ENCODE measurements at regions not wholly inside any gene's neighbourhood (a gene's known extent, or its start where the extent isn't known, plus 50 kb on each side); places are given as distances from the start of the nearest gene placed in this dataset.
"Not testable (repeated sequence)": the region's sequence is repeated elsewhere in the genome, so short reads cannot be mapped to it uniquely, and the experiment has no call there.

GRCh38 chr2:8348911-8349310 is 332.9 kb upstream of the ID2 start:
- H3K27ac ChIP-seq (ENCODE audit: low read depth, low read length); H4K20me1 ChIP-seq (ENCODE audit: insufficient read depth); POLR2A ChIA-PET; BruUV-seq (replicated peaks); H3K36me3 ChIP-seq (ENCODE audit: control insufficient read depth in 1 of 2, insufficient read depth in 2 of 2, low read length in 2 of 2); H3K9ac ChIP-seq (ENCODE audit: low read length); H3K27me3 ChIP-seq (ENCODE audit: insufficient read depth, low read length); intact Hi-C loops (cut with micrococcal nuclease); H3K4me2 ChIP-seq (ENCODE audit: low read length); CTCF ChIA-PET; H2AFZ ChIP-seq (ENCODE audit: low read depth, low read length, poor library complexity, severe bottlenecking); H3K79me2 ChIP-seq (ENCODE audit: insufficient read depth, low read length); H3K4me1 ChIP-seq (ENCODE audit: control insufficient read depth in 1 of 2, insufficient read depth in 2 of 2, low read length in 2 of 2); DNase-seq (ENCODE audit: low read depth, low spot score); H3K9me3 ChIP-seq (ENCODE audit: control insufficient read depth in 1 of 2, insufficient read depth in 1 of 2, low read depth in 1 of 2, low read length in 2 of 2); H3K4me3 ChIP-seq (replicated peaks in 1 of 2; ENCODE audit: low read depth in 1 of 2, low read length in 2 of 2); RAD21 ChIA-PET (ENCODE audit: low non-redundant PET in 1 of 2, low total read pairs in 2 of 2, uncharacterized antibody in 2 of 2, unreplicated experiment in 2 of 2); ATAC-seq; H3K9me2 ChIP-seq (ENCODE audit: insufficient read depth): not testable (repeated sequence)

GRCh38 chr2:8352296-8352695 is 329.6 kb upstream of the ID2 start:
- no peaks in the 10 kb centered on the region for H3K79me2 ChIP-seq (ENCODE audit: insufficient read depth, low read length)
- BruUV-seq (replicated peaks) = no TSS peak
- no peak overlapping the region for H3K9ac ChIP-seq (ENCODE audit: low read length)
- H3K36me3 ChIP-seq (ENCODE audit: control insufficient read depth in 1 of 2, insufficient read depth in 2 of 2, low read length in 2 of 2) = no peaks in the 10 kb centered on the region
- no peak overlapping the region for H3K4me2 ChIP-seq (ENCODE audit: low read length)
- H3K9me2 ChIP-seq (ENCODE audit: insufficient read depth) = no peaks in the 10 kb centered on the region
- H3K4me1 ChIP-seq (ENCODE audit: control insufficient read depth in 1 of 2, insufficient read depth in 2 of 2, low read length in 2 of 2) = no peaks in the 10 kb centered on the region
- no peaks in the 10 kb centered on the region for H4K20me1 ChIP-seq (ENCODE audit: insufficient read depth)
- H3K27ac ChIP-seq (ENCODE audit: low read depth, low read length) = no peak overlapping the region
- H3K27me3 ChIP-seq (ENCODE audit: insufficient read depth, low read length) = no peaks in the 10 kb centered on the region
- RAD21 ChIA-PET (ENCODE audit: low non-redundant PET in 1 of 2, low total read pairs in 2 of 2, uncharacterized antibody in 2 of 2, unreplicated experiment in 2 of 2) = no interaction called here
- TF ChIP-seq RAD21 (IDR thresholded peaks at IDR 0.05; ENCODE audit: low read depth) (no peak), ZFX (IDR thresholded peaks at IDR 0.05) (no peak), ATF3 (IDR thresholded peaks at IDR 0.05) (no peak), TCF7L2 (IDR thresholded peaks at IDR 0.05; ENCODE audit: borderline replicate concordance, extremely low read depth, insufficient read depth, insufficient read length) (no peak), POLR2A (IDR thresholded peaks at IDR 0.05; ENCODE audit: borderline replicate concordance, extremely low read depth, insufficient read depth, insufficient read length) (no peak), POLR2AphosphoS5 (IDR thresholded peaks at IDR 0.05; ENCODE audit: low read depth, low read length) (no peak), SRF (IDR thresholded peaks at IDR 0.05; ENCODE audit: low read depth) (no peak), EZH2 (IDR thresholded peaks at IDR 0.05) (no peak), MAX (IDR thresholded peaks at IDR 0.05) (no peak), JUND (IDR thresholded peaks at IDR 0.05) (no peak)
- H3K9me3 ChIP-seq (ENCODE audit: control insufficient read depth in 1 of 2, insufficient read depth in 1 of 2, low read depth in 1 of 2, low read length in 2 of 2) = no peaks in the 10 kb centered on the region
- intact Hi-C loops (cut with micrococcal nuclease) = no loop called here
- H2AFZ ChIP-seq (ENCODE audit: low read depth, low read length, poor library complexity, severe bottlenecking) = no peak overlapping the region
- DNase-seq (ENCODE audit: low read depth, low spot score) = no peak
- POLR2A ChIA-PET = no interaction called here
- no peak for ATAC-seq
- CTCF ChIA-PET = no interaction called here
- H3K4me3 ChIP-seq (replicated peaks in 1 of 2; ENCODE audit: low read depth in 1 of 2, low read length in 2 of 2) = no peak overlapping the region
